Aorta (tissue), 5 donors: ENCODE measurements at regions not wholly inside any gene's neighbourhood (a gene's known extent, or its start where the extent isn't known, plus 50 kb on each side); places are given as distances from the start of the nearest gene placed in this dataset.
"Not testable (repeated sequence)": the region's sequence is repeated elsewhere in the genome, so short reads cannot be mapped to it uniquely, and the experiment has no call there.

Experiments used
- ATAC-seq: fragments of 200-7000 bp; cut with Tn5 transposase; one replicate; pipeline ENCODE4 v1.9.1; 2022; ENCODE audit warnings: moderate library complexity; ENCODE audit not compliant: low FRiP score
- DNase-seq, 2 donors: peaks; one replicate each; pipeline ENCODE4 v3.0.0-alpha.2; 2020
- H3K27ac ChIP-seq, 2 donors: one replicate each; pipeline ENCODE4 v1.5.1; 2013; ENCODE audit warnings: low read length in 2 of 2, mild to moderate bottlenecking in 2 of 2, moderate library complexity in 2 of 2, control low read depth in 1 of 2, inconsistent platforms in 1 of 2, low read depth in 1 of 2
- H3K27me3 ChIP-seq, 2 donors: one replicate each; pipeline ENCODE4 v1.6.1; 2013; ENCODE audit warnings: control low read depth in 1 of 2, low read length in 1 of 2, mild to moderate bottlenecking in 1 of 2, moderate library complexity in 1 of 2; ENCODE audit not compliant: insufficient read depth in 2 of 2, control insufficient read depth in 1 of 2
- H3K36me3 ChIP-seq, 2 donors: one replicate each; pipeline ENCODE4 v1.6.1; 2013; ENCODE audit warnings: control low read depth in 1 of 2, low read length in 1 of 2, mild to moderate bottlenecking in 1 of 2; ENCODE audit not compliant: insufficient read depth in 2 of 2, control insufficient read depth in 1 of 2
- H3K4me1 ChIP-seq, 2 donors: one replicate each; pipeline ENCODE4 v1.6.1; 2013; ENCODE audit warnings: low read length in 2 of 2, control low read depth in 1 of 2, mild to moderate bottlenecking in 1 of 2, moderate library complexity in 1 of 2; ENCODE audit not compliant: insufficient read depth in 2 of 2, control insufficient read depth in 1 of 2
- H3K4me3 ChIP-seq, 2 donors: one replicate each; pipeline ENCODE4 v1.5.1; 2013; ENCODE audit warnings: low read length in 2 of 2, control low read depth in 1 of 2, mild to moderate bottlenecking in 1 of 2
- H3K9me3 ChIP-seq: one replicate; pipeline ENCODE4 v1.6.1; 2013; ENCODE audit warnings: mild to moderate bottlenecking, low read length; ENCODE audit not compliant: control insufficient read depth
- WGBS, 2 donors: extraction: QIAGEN DNeasy Blood & Tissue Kit; methylation state at CpG; one replicate each; pipeline ENCODE4 v1.1.7; 2013; 5-methylcytosine and 5-hydroxymethylcytosine counted together
- intact Hi-C, 2 donors: fragments of 100-400 bp; cut with DNase I; formaldehyde crosslinking; loops; one replicate each; pipeline versions ENCODE4 v1.14.2 to v1.15.0; 2022
- donor health status: healthy with polysubstance abuse.
- donor health status: Bipolar disorder and iron deficiency.
- donor health status: DM: no; HTN: no; CAD: no.
- donor health status: DM: no; HTN: no; CAD: no.
- donor health status: DM: yes; HTN: yes; CAD: no.

DNA sequence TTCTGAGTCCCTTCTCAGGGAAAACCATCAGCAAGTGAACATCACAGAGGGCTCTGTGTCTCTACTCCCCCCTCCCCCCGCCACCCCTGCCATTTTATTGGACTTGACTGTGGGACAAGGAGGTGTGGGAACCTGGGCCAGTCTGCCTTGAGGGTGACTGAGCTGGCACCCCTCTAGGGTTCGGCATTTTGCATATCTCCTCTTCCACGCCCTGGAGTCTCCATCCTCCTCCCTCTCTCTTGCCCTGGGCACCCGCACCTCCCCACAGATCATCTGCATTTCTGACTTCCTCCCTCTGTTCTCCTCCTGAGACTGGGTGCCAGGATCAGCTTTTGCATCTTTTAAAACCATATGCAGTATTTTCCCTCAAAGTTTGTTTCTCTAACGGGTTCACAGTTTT lies 107.1 kb upstream of the ERRFI1 start:
- H3K27ac ChIP-seq, result peak overlapping the region in 1 of 2 donors; percentile 97
- H3K4me3 ChIP-seq, result no peak overlapping the region
- WGBS, 2 donors, result 2 to 14% methylated on average over 5 of the region's 5 CpGs
- ATAC-seq (peak; percentile 45), DNase-seq (no peak)
- intact Hi-C loops, result loop anchor here (5.0 kb wide), 1 partner anchor 36 kb away; no protein-coding TSS in a partner anchor
- no peaks in the 10 kb centered on the region for H3K9me3 ChIP-seq
- no peaks in the 10 kb centered on the region for H3K36me3 ChIP-seq
- H3K4me1 ChIP-seq, result peaks cover 3 to 9% of the 10 kb centered on the region in 2 donors
- no peaks in the 10 kb centered on the region for H3K27me3 ChIP-seq

DNA sequence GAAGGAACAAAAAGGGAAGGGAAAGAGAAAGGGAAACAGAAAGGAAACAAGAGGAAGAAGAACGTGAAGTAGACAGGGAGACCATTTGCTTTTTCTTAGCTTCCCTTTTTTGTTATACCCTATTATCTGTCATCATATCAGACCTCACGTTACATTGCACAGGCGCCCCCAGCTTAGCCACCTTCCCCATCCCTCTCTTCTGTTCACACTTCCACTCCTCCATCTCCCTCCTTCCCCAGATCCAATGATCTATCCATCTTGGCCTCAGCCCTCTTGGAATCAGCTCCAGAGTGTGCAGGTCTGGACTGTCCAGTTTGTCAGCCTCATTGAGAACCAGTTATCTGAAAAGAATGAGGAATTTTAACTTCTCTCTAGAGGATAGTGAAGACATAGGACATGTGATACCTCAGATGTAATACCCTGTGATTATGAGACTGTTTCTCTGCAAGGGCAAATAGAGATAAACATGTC lies 101.1 kb upstream of the ERRFI1 start:
- Histone ChIP-seq H3K9me3 (no peaks in the 10 kb centered on the region), H3K36me3 (no peaks in the 10 kb centered on the region), H3K27ac (no peak overlapping the region), H3K4me3 (no peak overlapping the region), H3K27me3 (no peaks in the 10 kb centered on the region), H3K4me1 (peaks cover 3 to 6% of the 10 kb centered on the region in 2 donors)
- WGBS, 2 donors, result 88 to 95% methylated on average over 3 of the region's 3 CpGs
- intact Hi-C loops, result no loop called here
- ATAC-seq (peak; percentile 44), DNase-seq (no peak)

DNA sequence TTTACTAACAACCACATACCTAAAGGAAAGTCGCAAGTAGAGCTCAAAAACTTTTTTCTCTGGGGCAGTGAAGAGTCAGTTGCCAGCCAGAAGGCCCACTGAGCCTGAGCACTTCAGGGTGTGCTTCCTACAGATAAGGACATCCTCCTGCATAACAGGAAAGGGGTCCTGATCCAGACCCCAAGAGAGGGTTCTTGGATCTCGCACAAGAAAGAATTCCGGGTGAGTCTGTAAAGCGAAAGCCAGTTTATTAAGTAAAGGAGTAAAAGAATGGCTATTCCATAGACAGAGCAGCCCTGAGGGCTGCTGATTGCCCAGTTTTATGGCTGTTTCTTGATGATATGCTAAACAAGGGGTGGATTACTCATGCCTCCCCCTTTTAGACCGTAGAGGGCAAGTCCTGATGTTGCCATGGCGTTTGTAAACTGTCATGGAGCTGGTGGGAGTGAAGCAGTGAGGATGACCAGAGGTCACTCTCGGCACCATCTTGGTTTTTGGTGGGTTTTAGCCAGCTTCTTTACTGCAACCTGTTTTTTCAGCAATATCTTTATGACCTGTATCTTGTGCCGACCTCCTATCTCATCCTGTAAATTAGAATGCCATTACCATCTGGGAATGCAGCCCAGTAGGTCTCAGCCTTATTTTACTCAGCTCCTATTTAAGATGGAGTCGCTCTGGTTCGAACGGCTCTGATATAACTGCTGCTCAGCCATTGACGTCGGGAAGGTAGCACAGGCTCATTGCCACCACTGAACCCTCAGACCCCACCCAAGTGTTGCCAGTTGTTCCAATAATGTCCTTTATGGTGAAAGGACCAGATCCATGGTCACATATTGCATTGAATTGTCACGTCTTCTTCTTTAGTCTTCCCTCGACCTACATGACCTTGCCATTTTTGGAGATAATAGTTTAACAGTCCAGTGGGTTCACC lies 96.6 kb upstream of the ERRFI1 start:
- intact Hi-C loops, result loop anchor here (5.0 kb wide), 3 partner anchors 60 to 95 kb away; partner anchors contain the start of gene ERRFI1 (in 2 of the 2)
- H3K36me3 ChIP-seq, result no peaks in the 10 kb centered on the region
- H3K27ac ChIP-seq, result peak overlapping the region; percentile 65 to 88
- no peaks in the 10 kb centered on the region for H3K27me3 ChIP-seq
- 73 to 74% methylated on average over 15 of the region's 15 CpGs for WGBS, 2 donors
- DNase-seq (no peak), ATAC-seq (no peak)
- no peaks in the 10 kb centered on the region for H3K9me3 ChIP-seq
- no peak overlapping the region for H3K4me3 ChIP-seq
- peaks cover 8 to 21% of the 10 kb centered on the region in 2 donors for H3K4me1 ChIP-seq

DNA sequence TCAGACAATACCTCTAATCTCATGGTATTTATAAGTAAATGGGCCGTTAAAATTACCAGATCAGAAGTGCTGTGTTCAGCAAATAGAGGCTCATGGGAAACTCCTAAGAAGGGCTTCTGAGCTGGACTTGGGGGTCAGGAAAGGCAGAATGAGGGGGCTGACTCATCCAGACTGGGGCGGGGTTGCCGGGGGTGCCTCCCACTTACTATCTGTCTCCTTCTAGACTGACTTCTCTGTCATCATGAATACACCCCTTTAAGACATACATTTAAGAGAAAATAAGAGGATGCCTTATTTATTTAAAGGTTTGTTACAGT lies 96.0 kb upstream of the ERRFI1 start:
- no peak for ATAC-seq
- H3K36me3 ChIP-seq, result no peaks in the 10 kb centered on the region
- H3K27me3 ChIP-seq, result no peaks in the 10 kb centered on the region
- peak overlapping the region; percentile 65 to 88 for H3K27ac ChIP-seq
- no peaks in the 10 kb centered on the region for H3K9me3 ChIP-seq
- H3K4me1 ChIP-seq, result peaks cover 8 to 21% of the 10 kb centered on the region in 2 donors
- WGBS, 2 donors, result 58 to 62% methylated on average over 3 of the region's 3 CpGs
- intact Hi-C loops, result loop anchor here (5.0 kb wide), 3 partner anchors 60 to 95 kb away; partner anchors contain the start of gene ERRFI1 (in 2 of the 2)
- no peak overlapping the region for H3K4me3 ChIP-seq
- peak in 1 of 2 donors; percentile 81 for DNase-seq

DNA sequence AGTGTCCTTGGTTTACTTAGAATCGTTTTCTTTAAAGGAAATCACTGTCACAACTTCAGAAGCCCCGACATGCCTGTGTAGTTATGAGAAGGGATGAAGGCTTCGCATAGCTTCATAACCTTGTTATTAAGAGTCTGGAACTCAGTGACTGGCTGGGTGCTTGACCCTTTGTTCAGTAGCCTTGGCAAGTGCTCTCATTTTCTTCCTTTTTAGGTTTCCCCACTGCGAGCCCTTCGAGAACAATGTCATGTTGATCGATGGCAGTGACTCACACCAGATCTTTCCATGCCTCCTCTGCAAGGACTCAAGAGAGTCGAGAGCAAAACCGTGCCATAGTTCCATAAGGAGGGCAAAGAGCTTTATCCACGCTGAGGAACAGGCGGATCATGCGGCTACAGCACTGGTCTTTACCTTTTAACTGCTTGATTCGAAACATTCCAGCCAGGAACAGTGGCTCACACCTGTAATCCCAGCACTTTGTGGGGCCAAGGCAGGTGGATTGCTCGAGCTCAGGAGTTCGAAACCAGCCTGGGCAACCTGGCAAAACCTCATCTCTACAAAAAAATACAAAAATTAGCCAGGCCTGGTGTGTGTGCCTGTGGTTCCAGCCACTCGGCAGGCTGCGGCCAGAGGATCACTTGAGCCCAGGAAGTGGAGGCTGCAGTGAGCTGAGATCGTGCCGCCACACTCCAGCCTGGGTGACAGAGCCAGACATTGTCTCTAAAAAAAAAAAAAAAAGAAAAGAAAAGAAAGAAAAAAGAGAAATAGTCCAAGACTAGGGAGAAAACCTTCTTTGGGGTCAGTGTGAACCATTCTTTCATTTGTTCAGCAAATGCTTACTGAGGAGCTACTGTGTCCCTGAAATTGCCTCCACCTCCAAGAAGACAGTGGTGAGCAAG lies 95.4 kb upstream of the ERRFI1 start:
- ATAC-seq (peak; percentile 87), DNase-seq (peak; percentile 76 to 77)
- no peak overlapping the region for H3K4me3 ChIP-seq
- H3K27me3 ChIP-seq, result no peaks in the 10 kb centered on the region
- WGBS, 2 donors, result 2 to 4% methylated on average over 18 of the region's 18 CpGs
- no peaks in the 10 kb centered on the region for H3K9me3 ChIP-seq
- H3K36me3 ChIP-seq, result no peaks in the 10 kb centered on the region
- intact Hi-C loops, result loop anchor here (5.0 kb wide), 3 partner anchors 59 to 94 kb away; partner anchors contain the start of gene ERRFI1 (in 2 of the 2)
- peaks cover 8 to 21% of the 10 kb centered on the region in 2 donors for H3K4me1 ChIP-seq
- peak overlapping the region; percentile 88 to 99 for H3K27ac ChIP-seq

DNA sequence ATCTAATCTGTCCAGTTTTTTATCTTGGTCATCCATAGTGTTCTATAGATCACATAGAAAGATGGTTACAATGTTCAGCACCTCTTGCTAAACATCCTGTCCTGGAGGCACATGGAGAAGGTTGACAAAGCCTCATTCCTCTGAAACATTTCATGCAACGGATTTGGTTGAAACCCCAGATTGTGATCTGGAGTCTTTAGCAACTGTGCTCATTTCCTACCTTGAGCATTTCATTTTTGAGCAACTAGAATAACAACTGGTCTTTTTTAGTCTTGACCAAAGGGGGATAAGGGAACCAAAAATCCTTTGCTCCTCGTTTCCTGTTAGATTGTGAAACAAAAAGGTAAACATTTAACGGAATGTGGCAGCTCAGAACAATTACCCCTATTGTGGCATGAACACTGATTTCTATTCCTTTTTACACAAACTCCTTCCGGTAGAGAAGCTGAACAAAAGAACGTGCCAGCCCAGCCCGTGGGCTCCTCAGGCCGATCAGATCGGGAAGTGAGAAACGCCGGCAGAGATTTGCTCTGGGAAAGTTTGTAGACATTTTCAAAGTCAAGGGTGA lies 94.7 kb upstream of the ERRFI1 start:
- WGBS, 2 donors, result 1 to 2% methylated on average over 10 of the region's 10 CpGs
- peak; percentile 8 for ATAC-seq
- peaks cover 8 to 21% of the 10 kb centered on the region in 2 donors for H3K4me1 ChIP-seq
- DNase-seq, result peak in 1 of 2 donors; percentile 79
- no peak overlapping the region for H3K4me3 ChIP-seq
- no peaks in the 10 kb centered on the region for H3K36me3 ChIP-seq
- peak overlapping the region; percentile 88 to 99 for H3K27ac ChIP-seq
- H3K27me3 ChIP-seq, result no peaks in the 10 kb centered on the region
- intact Hi-C loops, result loop anchor here (5.0 kb wide), 3 partner anchors 58 to 93 kb away; partner anchors contain the start of gene ERRFI1 (in 2 of the 2)
- H3K9me3 ChIP-seq, result no peaks in the 10 kb centered on the region

DNA sequence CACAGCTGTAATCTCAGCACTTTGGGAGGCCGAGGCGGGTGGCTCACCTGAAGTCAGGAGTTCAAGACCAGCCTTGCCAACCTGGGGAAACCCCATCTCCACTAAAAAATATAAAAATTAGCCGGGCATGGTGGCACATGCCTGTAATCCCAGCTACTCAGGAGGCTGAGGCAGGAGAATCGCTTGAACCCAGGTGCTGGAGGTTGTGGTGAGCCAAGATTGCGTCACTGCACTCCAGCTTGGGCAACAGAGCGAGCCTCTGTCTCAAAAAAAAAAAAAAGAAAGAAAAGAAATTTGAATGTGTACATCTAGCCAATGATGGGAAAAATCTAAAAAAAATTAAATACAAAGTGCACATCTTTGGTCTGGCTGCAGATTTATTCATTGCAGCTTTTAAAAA lies 92.6 kb upstream of the ERRFI1 start:
- not testable (repeated sequence) for H3K36me3 ChIP-seq, DNase-seq, H3K27me3 ChIP-seq, ATAC-seq, H3K9me3 ChIP-seq, H3K4me3 ChIP-seq
- WGBS, 2 donors, result 79 to 84% methylated on average over 6 of the region's 6 CpGs
- H3K4me1 ChIP-seq, result peaks cover 8 to 21% of the 10 kb centered on the region in 2 donors
- H3K27ac ChIP-seq, result peak overlapping the region; percentile 61 to 94
- intact Hi-C loops, result loop anchor here in 1 of 2 donors (5.0 kb wide), 1 partner anchor 194 kb away; no protein-coding TSS in a partner anchor

DNA sequence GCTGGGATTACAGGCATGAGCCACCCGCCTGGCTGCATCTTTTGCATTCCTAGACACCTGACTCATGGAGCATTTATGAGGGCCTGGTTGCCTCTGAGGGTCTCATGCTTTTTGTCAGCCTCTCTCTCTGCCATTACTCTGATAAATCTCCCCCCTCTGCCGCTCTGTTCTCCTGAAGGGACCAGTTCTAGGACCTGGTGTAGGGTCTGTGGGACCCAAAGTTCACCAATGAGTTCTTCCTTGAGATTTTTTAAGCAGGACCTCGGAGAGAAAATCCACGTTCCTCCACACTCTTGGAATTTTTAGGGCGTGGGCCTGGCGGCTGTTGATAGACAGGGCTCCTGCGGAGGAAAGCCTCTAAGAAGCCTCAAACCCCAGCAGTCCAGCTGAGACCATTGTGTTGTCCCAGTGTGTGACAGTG lies 91.9 kb upstream of the ERRFI1 start:
- no peak overlapping the region for H3K4me3 ChIP-seq
- 51 to 60% methylated on average over 7 of the region's 7 CpGs for WGBS, 2 donors
- H3K27ac ChIP-seq, result peak overlapping the region; percentile 94 to 95
- intact Hi-C loops, result loop anchor here in 1 of 2 donors (5.0 kb wide), 1 partner anchor 194 kb away; no protein-coding TSS in a partner anchor
- H3K36me3 ChIP-seq, result no peaks in the 10 kb centered on the region
- H3K9me3 ChIP-seq, result no peaks in the 10 kb centered on the region
- DNase-seq (no peak), ATAC-seq (no peak)
- no peaks in the 10 kb centered on the region for H3K27me3 ChIP-seq
- peaks cover 3 to 21% of the 10 kb centered on the region in 2 donors for H3K4me1 ChIP-seq
